MM.1S (cell line): ENCODE measurements at regions not wholly inside any gene's neighbourhood (a gene's known extent, or its start where the extent isn't known, plus 50 kb on each side); places are given as distances from the start of the nearest gene placed in this dataset.

Source experiments
- DNase-seq: peaks from one replicate; pipeline ENCODE4 v3.0.0-alpha.2; 2015
- H2AFZ ChIP-seq: fragments of 300-600 bp; sonication (generic); 2 replicates; pipeline ENCODE4 v1.6.0; 2016; ENCODE audit warnings: antibody characterized with exemption, low read length
- H3F3A ChIP-seq: fragments of 300-600 bp; sonication (generic); 2 replicates; pipeline ENCODE4 v1.6.1; 2016; ENCODE audit warnings: mild to moderate bottlenecking, antibody characterized with exemption, low read length, moderate library complexity, mixed read lengths; ENCODE audit not compliant: insufficient read depth
- H3K27ac ChIP-seq: fragments of 300-600 bp; sonication (generic); 2 replicates; pipeline ENCODE4 v1.5.1; 2016; ENCODE audit warnings: mild to moderate bottlenecking, low read length
- H3K27me3 ChIP-seq: fragments of 300-600 bp; sonication (generic); replicated peaks from 2 replicates; pipeline ENCODE4 v1.6.0; 2016; ENCODE audit warnings: low read length; ENCODE audit not compliant: insufficient read depth
- H3K36me3 ChIP-seq: fragments of 300-600 bp; sonication (generic); replicated peaks from 2 replicates; pipeline ENCODE4 v1.6.1; 2016; ENCODE audit warnings: mild to moderate bottlenecking, low read length, mixed read lengths; ENCODE audit not compliant: insufficient read depth
- H3K4me1 ChIP-seq: fragments of 300-600 bp; sonication (generic); 2 replicates; pipeline ENCODE4 v1.6.1; 2016; ENCODE audit warnings: low read length, mixed read lengths
- H3K4me2 ChIP-seq: fragments of 300-600 bp; sonication (generic); 2 replicates; pipeline ENCODE4 v1.6.0; 2016; ENCODE audit warnings: low read depth, low read length
- H3K4me3 ChIP-seq: fragments of 300-600 bp; sonication (generic); 2 replicates; pipeline ENCODE4 v1.5.1; 2016; ENCODE audit warnings: low read length, mixed read lengths
- H3K79me2 ChIP-seq: fragments of 300-600 bp; sonication (generic); 2 replicates; pipeline ENCODE4 v1.6.1; 2016; ENCODE audit warnings: mixed run types, low read length, mixed read lengths
- H3K9ac ChIP-seq: fragments of 300-600 bp; sonication (generic); 2 replicates; pipeline ENCODE4 v1.6.1; 2016; ENCODE audit warnings: low read length, mixed read lengths
- H3K9me2 ChIP-seq: fragments of 300-600 bp; sonication (generic); replicated peaks from 2 replicates; pipeline ENCODE4 v1.6.1; 2016; ENCODE audit warnings: mild to moderate bottlenecking, low read length, mixed read lengths; ENCODE audit not compliant: insufficient read depth
- H3K9me3 ChIP-seq: fragments of 300-600 bp; sonication (generic); replicated peaks from 2 replicates; pipeline ENCODE4 v1.6.1; 2016; ENCODE audit warnings: mild to moderate bottlenecking, low read length, mixed read lengths; ENCODE audit not compliant: insufficient read depth
- H4K20me1 ChIP-seq: fragments of 300-600 bp; sonication (generic); 2 replicates; pipeline ENCODE4 v1.6.1; 2016; ENCODE audit warnings: mild to moderate bottlenecking, low read length, moderate library complexity, mixed read lengths; ENCODE audit not compliant: insufficient read depth
- CTCF ChIP-seq: fragments of 300-600 bp; sonication (generic); IDR thresholded peaks from 2 replicates; pipeline ENCODE4 v1.5.1; 2016; ENCODE audit warnings: antibody characterized with exemption, low read length, mixed read lengths
- EZH2 ChIP-seq: fragments of 300-600 bp; sonication (generic); optimal IDR thresholded peaks from 2 replicates; pipeline ENCODE3; 2017; ENCODE audit warnings: low read depth, mild to moderate bottlenecking, antibody characterized with exemption, low read length, mixed read lengths
- EZH2phosphoT487 ChIP-seq: fragments of 300-600 bp; sonication (generic); IDR thresholded peaks from 2 replicates; pipeline ENCODE4 v1.6.1; 2018; ENCODE audit warnings: antibody characterized with exemption, low read length

- Histone ChIP-seq H3K4me3 (no peak overlapping the region), H3K4me1 (no peaks in the 10 kb centered on the region), H3K4me2 (no peak overlapping the region), H2AFZ (no peak overlapping the region), H3K36me3 (no peaks in the 10 kb centered on the region), H3K27me3 (no peaks in the 10 kb centered on the region; the same call in 1 of the 2 replicates), H3K79me2 (no peaks in the 10 kb centered on the region), H4K20me1 (no peaks in the 10 kb centered on the region), H3K9ac (no peak overlapping the region), H3F3A (no peaks in the 10 kb centered on the region), H3K27ac (no peak overlapping the region), H3K9me2 (no peaks in the 10 kb centered on the region), H3K9me3 (no peaks in the 10 kb centered on the region; the same call in 1 of the 2 replicates)
- TF ChIP-seq CTCF (no peak), EZH2phosphoT487 (no peak), EZH2 (no peak)
- DNase-seq = no peak
Observed at GRCh38 chr10:125428054-125428453, 254.9 kb downstream of the TEX36 start.

GRCh38 chr10:125424191-125424847 is 258.6 kb downstream of the TEX36 start:
- H3K79me2 ChIP-seq = no peaks in the 10 kb centered on the region
- H3K4me3 ChIP-seq = no peak overlapping the region
- no peak for DNase-seq
- H3K4me2 ChIP-seq = no peak overlapping the region
- H3K27ac ChIP-seq = no peak overlapping the region
- no peaks in the 10 kb centered on the region for H3F3A ChIP-seq
- H3K9me2 ChIP-seq = no peaks in the 10 kb centered on the region
- no peak overlapping the region for H3K9ac ChIP-seq
- TF ChIP-seq EZH2phosphoT487 = no peak
- no peak for TF ChIP-seq EZH2
- TF ChIP-seq CTCF = no peak
- no peak overlapping the region for H2AFZ ChIP-seq
- no peaks in the 10 kb centered on the region for H3K4me1 ChIP-seq
- H3K36me3 ChIP-seq = no peaks in the 10 kb centered on the region
- H3K9me3 ChIP-seq = no peaks in the 10 kb centered on the region
- H4K20me1 ChIP-seq = no peaks in the 10 kb centered on the region
- peaks cover 5% of the 10 kb centered on the region; the same call in 1 of the 2 replicates for H3K27me3 ChIP-seq

GRCh38 chr10:125423569-125423968 is 259.4 kb downstream of the TEX36 start:
- Histone ChIP-seq H3K9me3 (no peaks in the 10 kb centered on the region), H3K9ac (no peak overlapping the region), H4K20me1 (no peaks in the 10 kb centered on the region), H3K27me3 (peaks cover 5% of the 10 kb centered on the region; the same call in 1 of the 2 replicates), H3F3A (no peaks in the 10 kb centered on the region), H3K4me1 (no peaks in the 10 kb centered on the region), H3K4me3 (no peak overlapping the region), H3K79me2 (no peaks in the 10 kb centered on the region), H3K36me3 (no peaks in the 10 kb centered on the region), H3K27ac (no peak overlapping the region), H3K9me2 (no peaks in the 10 kb centered on the region), H3K4me2 (no peak overlapping the region), H2AFZ (no peak overlapping the region)
- DNase-seq = no peak
- TF ChIP-seq CTCF (no peak), EZH2phosphoT487 (no peak), EZH2 (no peak)
